Panc1 (cell line): ENCODE measurements at regions not wholly inside any gene's neighbourhood (a gene's known extent, or its start where the extent isn't known, plus 50 kb on each side); places are given as distances from the start of the nearest gene placed in this dataset.

Source experiments
- ATAC-seq: fragments of 200-7000 bp; cut with Tn5 transposase; 2 replicates; pipeline ENCODE4 v1.9.1; 2020; ENCODE audit warnings: mild to moderate bottlenecking, moderate library complexity
- BruUV-seq: library from RNA; stranded (reverse); fragments of 400-500 nt; replicated peaks from 2 replicates; lab custom pipeline; 2021; lab: Mats Ljungman, UMichigan
- CTCF ChIA-PET: fragments of 300-600 bp; sonication (Branson Sonifier 250); formaldehyde crosslinking; loops from one replicate; lab custom pipeline; 2022; ENCODE audit warnings: antibody characterized with exemption; lab: Charles Lee
- POLR2A ChIA-PET: fragments of 300-600 bp; sonication (Branson Sonifier 250); formaldehyde crosslinking; loops from one replicate; lab custom pipeline; 2022; ENCODE audit warnings: antibody characterized with exemption; lab: Charles Lee
- DNase-seq: peaks from one replicate; pipeline ENCODE4 v3.0.0-alpha.2; 2010; ENCODE audit warnings: low read depth, low spot score
- H3K27ac ChIP-seq: 2 replicates; pipeline ENCODE4 v1.5.1; 2011; ENCODE audit warnings: mild to moderate bottlenecking, low read length, inconsistent platforms
- H3K27me3 ChIP-seq: fragments of 200-500 bp; sonication (Bioruptor generic); 2 replicates; pipeline ENCODE4 v1.6.0; 2014; ENCODE audit warnings: low read length, inconsistent platforms; ENCODE audit not compliant: control insufficient read depth, insufficient read depth
- H3K36me3 ChIP-seq: fragments of 200-500 bp; sonication (Bioruptor generic); 2 replicates; pipeline ENCODE4 v1.5.1; 2014; ENCODE audit warnings: inconsistent platforms, mild to moderate bottlenecking, low read length, moderate library complexity; ENCODE audit not compliant: control insufficient read depth, insufficient read depth
- H3K4me1 ChIP-seq: 2 replicates; pipeline ENCODE4 v1.5.1; 2011; ENCODE audit warnings: inconsistent platforms, mild to moderate bottlenecking, low read length, moderate library complexity; ENCODE audit not compliant: control insufficient read depth, insufficient read depth
- H3K4me3 ChIP-seq, 2 experiments: 2 replicates each; pipeline ENCODE4 v1.5.1; 2011 to 2012; ENCODE audit warnings: low read depth in 2 of 2, low read length in 2 of 2, mild to moderate bottlenecking in 2 of 2, inconsistent platforms in 1 of 2, moderate library complexity in 1 of 2
- H3K9me3 ChIP-seq: fragments of 200-500 bp; sonication (Bioruptor generic); 2 replicates; pipeline ENCODE4 v1.5.1; 2014; ENCODE audit warnings: low read depth, mild to moderate bottlenecking, inconsistent platforms, low read length, moderate library complexity; ENCODE audit not compliant: control insufficient read depth, insufficient read depth
- POLR2AphosphoS5 ChIP-seq: IDR thresholded peaks from 2 replicates; pipeline ENCODE4 v1.6.1; 2012; ENCODE audit warnings: mild to moderate bottlenecking, low read depth, low read length, moderate library complexity
- SIN3A ChIP-seq: IDR thresholded peaks from 2 replicates; pipeline ENCODE4 v1.6.1; 2012; ENCODE audit warnings: low read depth, mild to moderate bottlenecking, low read length, moderate library complexity, borderline replicate concordance; ENCODE audit not compliant: insufficient read depth
- TCF7L2 ChIP-seq: IDR thresholded peaks from 2 replicates; pipeline ENCODE4 v1.6.1; 2011; ENCODE audit warnings: mild to moderate bottlenecking, low read depth, low read length, inconsistent platforms
- in situ Hi-C: cut with HindIII; loops from 2 replicates; pipeline ENCODE4 v1.10.0; 2016; ENCODE audit warnings: low sequenced_read_pairs, low pct_unique_long_range_greater_than_20kb
- intact Hi-C: fragments of 100-400 bp; cut with micrococcal nuclease; formaldehyde crosslinking; loops from one replicate; pipeline ENCODE4 v1.10.0; 2022; ENCODE audit not compliant: unreplicated experiment
- TF ChIP-seq, protein P1 (sequence below), 2 experiments: IDR thresholded peaks; 2 replicates each; pipeline ENCODE4 v1.6.1; 2011 to 2012; ENCODE audit warnings: low read depth in 2 of 2, control low read depth in 1 of 2, low read length in 1 of 2, mild to moderate bottlenecking in 1 of 2, moderate library complexity in 1 of 2; ENCODE audit not compliant: insufficient read depth in 1 of 2
- TF ChIP-seq, protein P2 (sequence below): fragments of 450-650 bp; IDR thresholded peaks from 2 replicates; pipeline ENCODE4 v1.5.1; 2017; ENCODE audit warnings: mild to moderate bottlenecking

DNA sequence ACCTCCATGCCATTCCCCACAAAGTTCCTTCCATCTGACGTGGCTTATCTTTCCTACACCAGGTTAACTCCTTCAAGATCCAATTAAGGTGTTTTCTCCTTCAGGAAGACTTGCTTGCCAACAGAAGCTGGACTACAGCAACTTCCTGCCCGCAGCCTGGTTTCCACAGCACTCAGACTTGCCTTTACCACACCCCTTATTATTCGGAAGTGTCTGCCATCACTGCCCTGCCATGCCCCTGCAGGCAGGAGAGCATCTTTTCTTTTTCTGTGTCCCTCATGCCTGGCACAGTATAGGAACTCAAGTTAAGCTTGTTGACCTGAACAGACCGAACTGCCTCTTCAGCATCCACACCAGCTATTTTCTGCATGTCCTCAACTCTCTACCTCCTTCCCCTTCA lies 168.0 kb downstream of the FOXO1 start:
- ChIA-PET POLR2A (no interaction called here), CTCF (no interaction called here)
- Histone ChIP-seq H3K27me3 (no peaks in the 10 kb centered on the region), H3K4me1 (no peaks in the 10 kb centered on the region), H3K9me3 (no peaks in the 10 kb centered on the region), H3K27ac (no peak overlapping the region), H3K4me3 (no peak overlapping the region), H3K36me3 (no peaks in the 10 kb centered on the region)
- TF ChIP-seq, protein P1, sequence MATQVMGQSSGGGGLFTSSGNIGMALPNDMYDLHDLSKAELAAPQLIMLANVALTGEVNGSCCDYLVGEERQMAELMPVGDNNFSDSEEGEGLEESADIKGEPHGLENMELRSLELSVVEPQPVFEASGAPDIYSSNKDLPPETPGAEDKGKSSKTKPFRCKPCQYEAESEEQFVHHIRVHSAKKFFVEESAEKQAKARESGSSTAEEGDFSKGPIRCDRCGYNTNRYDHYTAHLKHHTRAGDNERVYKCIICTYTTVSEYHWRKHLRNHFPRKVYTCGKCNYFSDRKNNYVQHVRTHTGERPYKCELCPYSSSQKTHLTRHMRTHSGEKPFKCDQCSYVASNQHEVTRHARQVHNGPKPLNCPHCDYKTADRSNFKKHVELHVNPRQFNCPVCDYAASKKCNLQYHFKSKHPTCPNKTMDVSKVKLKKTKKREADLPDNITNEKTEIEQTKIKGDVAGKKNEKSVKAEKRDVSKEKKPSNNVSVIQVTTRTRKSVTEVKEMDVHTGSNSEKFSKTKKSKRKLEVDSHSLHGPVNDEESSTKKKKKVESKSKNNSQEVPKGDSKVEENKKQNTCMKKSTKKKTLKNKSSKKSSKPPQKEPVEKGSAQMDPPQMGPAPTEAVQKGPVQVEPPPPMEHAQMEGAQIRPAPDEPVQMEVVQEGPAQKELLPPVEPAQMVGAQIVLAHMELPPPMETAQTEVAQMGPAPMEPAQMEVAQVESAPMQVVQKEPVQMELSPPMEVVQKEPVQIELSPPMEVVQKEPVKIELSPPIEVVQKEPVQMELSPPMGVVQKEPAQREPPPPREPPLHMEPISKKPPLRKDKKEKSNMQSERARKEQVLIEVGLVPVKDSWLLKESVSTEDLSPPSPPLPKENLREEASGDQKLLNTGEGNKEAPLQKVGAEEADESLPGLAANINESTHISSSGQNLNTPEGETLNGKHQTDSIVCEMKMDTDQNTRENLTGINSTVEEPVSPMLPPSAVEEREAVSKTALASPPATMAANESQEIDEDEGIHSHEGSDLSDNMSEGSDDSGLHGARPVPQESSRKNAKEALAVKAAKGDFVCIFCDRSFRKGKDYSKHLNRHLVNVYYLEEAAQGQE (IDR thresholded peaks at IDR 0.05; ENCODE audit: insufficient read depth in 1 of 2, low read depth in 2 of 2, low read length in 1 of 2), result no peak
- TF ChIP-seq POLR2AphosphoS5 (no peak), SIN3A (no peak), TCF7L2 (no peak)
- TF ChIP-seq, protein P2, sequence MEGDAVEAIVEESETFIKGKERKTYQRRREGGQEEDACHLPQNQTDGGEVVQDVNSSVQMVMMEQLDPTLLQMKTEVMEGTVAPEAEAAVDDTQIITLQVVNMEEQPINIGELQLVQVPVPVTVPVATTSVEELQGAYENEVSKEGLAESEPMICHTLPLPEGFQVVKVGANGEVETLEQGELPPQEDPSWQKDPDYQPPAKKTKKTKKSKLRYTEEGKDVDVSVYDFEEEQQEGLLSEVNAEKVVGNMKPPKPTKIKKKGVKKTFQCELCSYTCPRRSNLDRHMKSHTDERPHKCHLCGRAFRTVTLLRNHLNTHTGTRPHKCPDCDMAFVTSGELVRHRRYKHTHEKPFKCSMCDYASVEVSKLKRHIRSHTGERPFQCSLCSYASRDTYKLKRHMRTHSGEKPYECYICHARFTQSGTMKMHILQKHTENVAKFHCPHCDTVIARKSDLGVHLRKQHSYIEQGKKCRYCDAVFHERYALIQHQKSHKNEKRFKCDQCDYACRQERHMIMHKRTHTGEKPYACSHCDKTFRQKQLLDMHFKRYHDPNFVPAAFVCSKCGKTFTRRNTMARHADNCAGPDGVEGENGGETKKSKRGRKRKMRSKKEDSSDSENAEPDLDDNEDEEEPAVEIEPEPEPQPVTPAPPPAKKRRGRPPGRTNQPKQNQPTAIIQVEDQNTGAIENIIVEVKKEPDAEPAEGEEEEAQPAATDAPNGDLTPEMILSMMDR, result no peak
- DNase-seq (no peak), ATAC-seq (no peak)
- intact Hi-C loops (no loop called here), in situ Hi-C loops (no loop called here)
- no TSS peak for BruUV-seq

DNA sequence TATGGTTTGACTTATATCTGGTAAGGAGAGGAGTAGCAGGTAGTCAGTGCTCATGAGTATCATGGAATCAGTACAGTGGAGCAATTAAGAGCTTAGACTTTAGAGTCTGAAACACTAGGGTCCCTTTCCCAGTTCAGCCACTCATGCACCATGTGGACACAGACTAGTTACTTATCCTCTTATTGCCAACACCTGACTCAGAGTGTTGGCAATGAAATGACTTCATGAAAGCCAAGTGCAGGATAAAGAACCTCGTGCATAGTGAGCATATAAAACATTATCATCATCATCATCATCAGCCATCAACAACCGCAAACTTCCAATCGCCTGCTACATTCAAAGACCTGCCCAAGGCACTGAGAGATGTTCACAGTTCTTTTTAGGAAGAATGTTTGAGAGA lies 164.2 kb downstream of the FOXO1 start:
- TF ChIP-seq TCF7L2, result no peak
- TF ChIP-seq, protein P1 (IDR thresholded peaks at IDR 0.05; ENCODE audit: insufficient read depth in 1 of 2, low read depth in 2 of 2, low read length in 1 of 2), result no peak
- TF ChIP-seq POLR2AphosphoS5, result no peak
- TF ChIP-seq, protein P2, result no peak
- TF ChIP-seq SIN3A, result no peak
- no TSS peak for BruUV-seq
- no peaks in the 10 kb centered on the region for H3K9me3 ChIP-seq
- no peaks in the 10 kb centered on the region for H3K4me1 ChIP-seq
- no peak overlapping the region for H3K4me3 ChIP-seq
- ATAC-seq, result no peak
- no peak for DNase-seq
- intact Hi-C loops (no loop called here), in situ Hi-C loops (no loop called here)
- H3K27ac ChIP-seq, result no peak overlapping the region
- CTCF ChIA-PET, result no interaction called here
- H3K27me3 ChIP-seq, result no peaks in the 10 kb centered on the region
- POLR2A ChIA-PET, result interaction anchor here (0.6 kb wide), 1 partner anchor 12 kb away, joined by 3 read pairs; no protein-coding TSS in a partner anchor
- H3K36me3 ChIP-seq, result no peaks in the 10 kb centered on the region
